A549 (cell line): ENCODE measurements at regions not wholly inside any gene's neighbourhood (a gene's known extent, or its start where the extent isn't known, plus 50 kb on each side); places are given as distances from the start of the nearest gene placed in this dataset.

Experiments
- ATAC-seq, 2 experiments: fragments of 200-7000 bp in 1 of 2; fragments of >200 bp in 1 of 2; cut with Nextera tagmentation in 1 of 2; cut with Tn5 transposase in 1 of 2; 3 replicates each; pipeline versions ENCODE4 v1.8.0 to v1.9.1; 2018 to 2020; ENCODE audit warnings: mild to moderate bottlenecking in 1 of 2, moderate library complexity in 1 of 2
- CTCF ChIA-PET: fragments of 300-600 bp; sonication (Branson Sonifier 250); formaldehyde crosslinking; extraction: SDS; loops from one replicate; lab custom pipeline; 2021; ENCODE audit warnings: antibody characterized with exemption, inconsistent platforms; lab: Yijun Ruan, JAX
- POLR2A ChIA-PET: fragments of 350-600 bp; formaldehyde crosslinking; extraction: SDS; loops from one replicate; lab custom pipeline; 2021; ENCODE audit warnings: antibody characterized with exemption, inconsistent platforms; lab: Yijun Ruan, JAX
- DNase-seq, 2 experiments: peaks; one replicate each; pipeline versions ENCODE4 v3.0.0 to v3.0.0-alpha.2; 2011 to 2016; ENCODE audit warnings: low read depth in 1 of 2, low spot score in 1 of 2
- FAIRE-seq: peaks from 2 replicates; lab custom pipeline; 2011; peaks lifted over from hg19 to GRCh38; lab: Jason Lieb, UNC
- H3K27ac ChIP-seq, 2 experiments: fragments of >200 bp; sonication (Bioruptor Twin); formaldehyde crosslinking; 3 replicates each; pipeline ENCODE4 v1.5.1; 2016 to 2017
- H3K4me1 ChIP-seq: fragments of >200 bp; sonication (Bioruptor Twin); formaldehyde crosslinking; 3 replicates; pipeline ENCODE4 v1.6.1; 2016
- H3K4me2 ChIP-seq: fragments of >200 bp; sonication (Bioruptor Twin); formaldehyde crosslinking; 3 replicates; pipeline ENCODE4 v1.6.1; 2016
- H3K4me3 ChIP-seq: fragments of >200 bp; sonication (Bioruptor Twin); formaldehyde crosslinking; 3 replicates; pipeline ENCODE4 v1.5.1; 2016
- H3K9me3 ChIP-seq: fragments of >200 bp; sonication (Bioruptor Twin); formaldehyde crosslinking; 3 replicates; pipeline ENCODE4 v1.6.1; 2016
- CBX8 ChIP-seq: fragments of 200-600 bp; sonication (generic); IDR thresholded peaks from 2 replicates; pipeline ENCODE4 v1.6.1; 2016
- CEBPB ChIP-seq, 2 experiments: fragments of >200 bp in 1 of 2; sonication (Bioruptor Twin) in 1 of 2; formaldehyde crosslinking in 1 of 2; IDR thresholded peaks; 2 replicates each; pipeline ENCODE4 v1.6.1; 2012 to 2016
- CHD2 ChIP-seq: fragments of 150-350 bp; IDR thresholded peaks from 2 replicates; pipeline ENCODE4 v1.6.1; 2014; ENCODE audit warnings: low read length; ENCODE audit not compliant: partially characterized antibody
- FOXS1 ChIP-seq: fragments of 250-450 bp; sonication (Bioruptor Pico); IDR thresholded peaks from 2 replicates; pipeline ENCODE4 v1.5.0; 2020; ENCODE audit warnings: mild to moderate bottlenecking, moderate library complexity
- HEYL ChIP-seq: fragments of 250-450 bp; sonication (Bioruptor Pico); IDR thresholded peaks from 2 replicates; pipeline ENCODE4 v1.8.0; 2021; ENCODE audit warnings: mild to moderate bottlenecking, moderate library complexity
- HOXB13 ChIP-seq: fragments of 250-450 bp; sonication (Bioruptor Pico); IDR thresholded peaks from 2 replicates; pipeline ENCODE4 v1.5.0; 2020; ENCODE audit warnings: low read depth, mild to moderate bottlenecking, moderate library complexity
- JUN ChIP-seq, 2 experiments: fragments of >200 bp; sonication (Bioruptor Twin); formaldehyde crosslinking; IDR thresholded peaks; 2 replicates in 1 of 2; 3 replicates in 1 of 2; pipeline ENCODE4 v1.6.1; 2016 to 2017
- JUNB ChIP-seq: fragments of >200 bp; sonication (Bioruptor Twin); formaldehyde crosslinking; IDR thresholded peaks from 2 replicates; pipeline ENCODE4 v1.6.1; 2016
- KDM5A ChIP-seq: fragments of 200-600 bp; sonication (generic); IDR thresholded peaks from 2 replicates; pipeline ENCODE4 v1.6.1; 2016; ENCODE audit warnings: antibody characterized with exemption, mild to moderate bottlenecking
- MAFK ChIP-seq: fragments of 450-650 bp; IDR thresholded peaks from 2 replicates; pipeline ENCODE4 v1.6.1; 2014; ENCODE audit not compliant: partially characterized antibody
- MAZ ChIP-seq: fragments of 150-350 bp; IDR thresholded peaks from 2 replicates; pipeline ENCODE4 v1.6.1; 2014; ENCODE audit warnings: antibody characterized with exemption, low read depth, low read length, borderline replicate concordance
- MYC ChIP-seq: IDR thresholded peaks from 2 replicates; pipeline ENCODE4 v1.6.1; 2012; ENCODE audit warnings: mild to moderate bottlenecking, inconsistent platforms, low read length, improper control_type of control experiment, borderline replicate concordance
- NPAS2 ChIP-seq: fragments of 250-450 bp; sonication (Bioruptor Pico); IDR thresholded peaks from 2 replicates; pipeline ENCODE4 v1.8.0; 2022; ENCODE audit warnings: mild to moderate bottlenecking, moderate library complexity, borderline replicate concordance
- POLR2A ChIP-seq: IDR thresholded peaks from 2 replicates; pipeline ENCODE4 v1.6.1; 2012; ENCODE audit warnings: mild to moderate bottlenecking, low read length
- POLR2AphosphoS2 ChIP-seq: conservative IDR thresholded peaks from 2 replicates; pipeline ENCODE4 v1.6.1; 2012; ENCODE audit warnings: low read length, improper control_type of control experiment, inconsistent platforms
- RAD21 ChIP-seq, 2 experiments: fragments of >200 bp in 1 of 2; sonication (Bioruptor Twin) in 1 of 2; formaldehyde crosslinking in 1 of 2; IDR thresholded peaks in 1 of 2; conservative IDR thresholded peaks in 1 of 2; 2 replicates in 1 of 2; 3 replicates in 1 of 2; pipeline ENCODE4 v1.6.1; 2012 to 2018; ENCODE audit warnings: inconsistent platforms in 1 of 2
- RCOR1 ChIP-seq: fragments of 150-350 bp; IDR thresholded peaks from 2 replicates; pipeline ENCODE4 v1.6.1; 2014; ENCODE audit warnings: antibody characterized with exemption, low read length, low read depth
- RFX5 ChIP-seq: fragments of 450-650 bp; IDR thresholded peaks from 2 replicates; pipeline ENCODE4 v1.7.1; 2014; ENCODE audit warnings: antibody characterized with exemption, mild to moderate bottlenecking, moderate library complexity
- RNF2 ChIP-seq: fragments of 200-600 bp; sonication (generic); IDR thresholded peaks from 2 replicates; pipeline ENCODE4 v1.6.1; 2016; ENCODE audit warnings: low read depth, mild to moderate bottlenecking, antibody characterized with exemption, moderate library complexity, borderline replicate concordance
- SREBF2 ChIP-seq: fragments of 450-650 bp; IDR thresholded peaks from 2 replicates; pipeline ENCODE4 v1.6.1; 2014; ENCODE audit warnings: mild to moderate bottlenecking, moderate library complexity
- TP53 ChIP-seq: fragments of 250-450 bp; sonication (Bioruptor Pico); IDR thresholded peaks from 2 replicates; pipeline ENCODE4 v1.5.0; 2021; ENCODE audit warnings: mild to moderate bottlenecking, moderate library complexity
- ZFP36 ChIP-seq: fragments of 450-650 bp; IDR thresholded peaks from 2 replicates; pipeline ENCODE4 v1.6.1; 2014; ENCODE audit warnings: borderline replicate concordance; ENCODE audit not compliant: partially characterized antibody
- WGBS: methylation state at CpG from one replicate; pipeline ENCODE4 v1.1.6; 2017; ENCODE audit errors: missing lambda C conversion rate; 5-methylcytosine and 5-hydroxymethylcytosine counted together
- TF ChIP-seq, protein P1 (sequence below): fragments of 250-450 bp; sonication (Bioruptor Pico); IDR thresholded peaks from 2 replicates; pipeline ENCODE4 v1.5.0; 2021; ENCODE audit warnings: mild to moderate bottlenecking, moderate library complexity, borderline replicate concordance
- TF ChIP-seq, protein P2 (sequence below): IDR thresholded peaks from 2 replicates; pipeline ENCODE4 v1.6.1; 2012; ENCODE audit warnings: low read depth, borderline replicate concordance
- TF ChIP-seq, protein P3 (sequence below): fragments of >200 bp; sonication (Bioruptor Twin); formaldehyde crosslinking; IDR thresholded peaks from 3 replicates; pipeline ENCODE4 v1.6.1; 2016

DNA sequence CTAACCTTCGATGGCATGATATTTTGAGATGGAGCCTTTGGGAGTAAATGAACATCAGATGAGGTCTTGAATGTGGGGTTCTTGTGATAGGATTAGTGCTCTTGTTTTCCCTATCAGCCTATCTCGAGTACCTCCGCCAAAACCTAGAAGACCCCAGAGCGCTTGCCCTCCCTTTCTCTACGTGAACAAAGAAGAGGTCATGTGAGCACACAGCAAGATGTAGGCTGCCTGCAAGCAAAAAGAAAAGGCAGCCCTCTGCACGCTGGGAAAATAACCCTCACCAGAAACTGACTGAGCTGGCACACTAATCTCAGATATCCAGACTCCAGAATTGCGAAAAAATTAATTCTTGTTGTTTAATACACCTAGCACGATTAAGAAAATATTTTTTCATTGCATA, 799.8 kb upstream of the SLC10A2 start:
- DNase-seq (no peak), ATAC-seq (no peak), FAIRE-seq (no peak)
- TF ChIP-seq HOXB13 (CRISPR knock-in tag) (no peak), POLR2A (no peak), NPAS2 (no peak), CHD2 (no peak), FOXS1 (no peak), KDM5A (no peak), MYC (no peak)
- TF ChIP-seq, protein P1, sequence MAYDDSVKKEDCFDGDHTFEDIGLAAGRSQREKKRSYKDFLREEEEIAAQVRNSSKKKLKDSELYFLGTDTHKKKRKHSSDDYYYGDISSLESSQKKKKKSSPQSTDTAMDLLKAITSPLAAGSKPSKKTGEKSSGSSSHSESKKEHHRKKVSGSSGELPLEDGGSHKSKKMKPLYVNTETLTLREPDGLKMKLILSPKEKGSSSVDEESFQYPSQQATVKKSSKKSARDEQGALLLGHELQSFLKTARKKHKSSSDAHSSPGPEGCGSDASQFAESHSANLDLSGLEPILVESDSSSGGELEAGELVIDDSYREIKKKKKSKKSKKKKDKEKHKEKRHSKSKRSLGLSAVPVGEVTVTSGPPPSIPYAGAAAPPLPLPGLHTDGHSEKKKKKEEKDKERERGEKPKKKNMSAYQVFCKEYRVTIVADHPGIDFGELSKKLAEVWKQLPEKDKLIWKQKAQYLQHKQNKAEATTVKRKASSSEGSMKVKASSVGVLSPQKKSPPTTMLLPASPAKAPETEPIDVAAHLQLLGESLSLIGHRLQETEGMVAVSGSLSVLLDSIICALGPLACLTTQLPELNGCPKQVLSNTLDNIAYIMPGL (CRISPR knock-in tag), result no peak
- H3K4me2 ChIP-seq, result no peak overlapping the region
- no peaks in the 10 kb centered on the region for H3K9me3 ChIP-seq
- CTCF ChIA-PET, result no interaction called here
- no peaks in the 10 kb centered on the region for H3K4me1 ChIP-seq
- POLR2A ChIA-PET, result no interaction called here
- H3K27ac ChIP-seq, result no peak overlapping the region
- no peak overlapping the region for H3K4me3 ChIP-seq
- WGBS, result 11% methylated on average over 8 of the region's 8 CpGs

DNA sequence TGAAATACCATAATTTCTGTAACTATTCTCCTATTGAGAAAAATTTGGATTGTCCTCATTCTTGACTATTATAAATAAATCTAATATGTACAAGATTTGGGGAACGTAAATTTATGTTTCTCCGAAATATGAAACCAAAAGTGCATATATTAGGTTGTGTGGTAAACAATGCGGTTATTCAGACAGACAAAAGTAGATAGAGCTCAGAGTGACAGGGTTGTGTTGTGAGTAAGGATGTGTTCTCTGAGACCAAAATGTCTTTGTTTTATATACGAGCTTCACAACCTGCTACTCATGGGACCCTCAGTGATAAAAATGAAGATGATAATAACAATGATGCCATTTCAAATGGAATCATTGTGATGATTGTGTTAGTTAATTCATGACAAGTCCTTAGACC, 796.3 kb upstream of the SLC10A2 start:
- ATAC-seq (no peak), FAIRE-seq (no peak), DNase-seq (no peak)
- Histone ChIP-seq H3K4me3 (no peak overlapping the region), H3K4me1 (no peaks in the 10 kb centered on the region), H3K27ac (no peak overlapping the region), H3K9me3 (no peaks in the 10 kb centered on the region), H3K4me2 (no peak overlapping the region)
- CTCF ChIA-PET, result no interaction called here
- WGBS, result 39% methylated on average over 4 of the region's 4 CpGs
- POLR2A ChIA-PET, result no interaction called here
- TF ChIP-seq RNF2 (no peak), CBX8 (no peak), CHD2 (no peak), JUNB (no peak), HEYL (CRISPR knock-in tag) (no peak)

DNA sequence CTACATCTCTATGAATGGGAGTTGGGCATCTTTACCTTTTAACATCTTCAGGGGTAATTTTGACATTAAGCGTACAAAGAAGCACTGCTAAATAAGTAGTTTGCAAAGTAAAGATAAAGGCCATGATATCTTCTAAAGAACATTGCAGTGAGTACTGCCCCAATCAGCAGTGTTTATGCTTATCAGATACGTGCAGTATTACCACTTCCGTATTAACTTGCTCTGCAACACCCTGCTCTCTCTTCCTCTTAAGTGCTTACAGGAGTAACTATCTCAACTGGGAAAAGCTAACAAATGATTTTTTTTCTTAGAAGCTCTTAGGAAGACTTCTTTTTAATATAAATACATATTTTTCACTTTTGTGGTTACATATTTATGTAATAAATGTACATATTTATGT, 793.7 kb upstream of the SLC10A2 start:
- Histone ChIP-seq H3K9me3 (no peaks in the 10 kb centered on the region), H3K4me2 (no peak overlapping the region), H3K27ac (no peak overlapping the region), H3K4me1 (no peaks in the 10 kb centered on the region), H3K4me3 (no peak overlapping the region)
- no peak for FAIRE-seq
- TF ChIP-seq MAZ (no peak), CHD2 (no peak), JUN (IDR thresholded peaks at IDR 0.05) (no peak)
- POLR2A ChIA-PET, result no interaction called here
- no peak for DNase-seq
- CTCF ChIA-PET, result no interaction called here
- ATAC-seq, result no peak
- 67% methylated on average over 3 of the region's 3 CpGs for WGBS

DNA sequence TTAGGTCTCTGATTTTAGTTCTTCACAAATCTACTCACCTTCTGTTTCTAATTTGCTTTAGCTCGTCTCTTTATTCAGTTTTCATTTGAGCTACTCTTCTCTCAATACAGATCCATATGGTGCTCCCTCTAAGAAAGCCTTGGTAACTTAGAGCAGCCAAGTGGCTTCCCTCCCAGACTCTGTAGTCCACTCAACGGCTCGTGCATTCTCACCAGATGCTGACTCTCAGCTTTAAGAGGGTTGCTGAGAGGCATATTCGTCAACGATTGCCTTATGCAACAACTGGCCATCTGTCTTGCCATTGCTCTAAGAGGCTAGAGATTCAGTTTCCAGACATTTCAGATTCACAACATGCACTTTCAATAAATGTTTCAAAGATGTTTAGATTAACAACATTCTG, 785.8 kb upstream of the SLC10A2 start:
- CTCF ChIA-PET, result no interaction called here
- WGBS, result 12% methylated on average over 5 of the region's 5 CpGs

More for the DNA sequence above, 785.8 kb upstream of the SLC10A2 start:
- ATAC-seq (no peak), FAIRE-seq (no peak), DNase-seq (no peak)
- Histone ChIP-seq H3K9me3 (no peaks in the 10 kb centered on the region), H3K4me1 (no peaks in the 10 kb centered on the region), H3K4me2 (no peak overlapping the region), H3K4me3 (no peak overlapping the region), H3K27ac (no peak overlapping the region)
- no peak for TF ChIP-seq SREBF2
- TF ChIP-seq ZFP36, result no peak
- no peak for TF ChIP-seq CEBPB (IDR thresholded peaks at IDR 0.05)
- no peak for TF ChIP-seq TP53 (CRISPR knock-in tag)
- TF ChIP-seq RAD21 (conservative IDR thresholded peaks at IDR 0.05 in 1 of 2, IDR thresholded peaks at IDR 0.05 in 1 of 2), result no peak
- TF ChIP-seq HEYL (CRISPR knock-in tag), result no peak
- TF ChIP-seq POLR2AphosphoS2, result no peak
- no peak for TF ChIP-seq POLR2A
- TF ChIP-seq, protein P2, sequence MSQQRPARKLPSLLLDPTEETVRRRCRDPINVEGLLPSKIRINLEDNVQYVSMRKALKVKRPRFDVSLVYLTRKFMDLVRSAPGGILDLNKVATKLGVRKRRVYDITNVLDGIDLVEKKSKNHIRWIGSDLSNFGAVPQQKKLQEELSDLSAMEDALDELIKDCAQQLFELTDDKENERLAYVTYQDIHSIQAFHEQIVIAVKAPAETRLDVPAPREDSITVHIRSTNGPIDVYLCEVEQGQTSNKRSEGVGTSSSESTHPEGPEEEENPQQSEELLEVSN, result no peak
- no peak for TF ChIP-seq RNF2
- no peak for TF ChIP-seq RCOR1
- no peak for TF ChIP-seq RFX5
- no peak for TF ChIP-seq MAFK
- no peak for TF ChIP-seq CHD2
- TF ChIP-seq, protein P3, sequence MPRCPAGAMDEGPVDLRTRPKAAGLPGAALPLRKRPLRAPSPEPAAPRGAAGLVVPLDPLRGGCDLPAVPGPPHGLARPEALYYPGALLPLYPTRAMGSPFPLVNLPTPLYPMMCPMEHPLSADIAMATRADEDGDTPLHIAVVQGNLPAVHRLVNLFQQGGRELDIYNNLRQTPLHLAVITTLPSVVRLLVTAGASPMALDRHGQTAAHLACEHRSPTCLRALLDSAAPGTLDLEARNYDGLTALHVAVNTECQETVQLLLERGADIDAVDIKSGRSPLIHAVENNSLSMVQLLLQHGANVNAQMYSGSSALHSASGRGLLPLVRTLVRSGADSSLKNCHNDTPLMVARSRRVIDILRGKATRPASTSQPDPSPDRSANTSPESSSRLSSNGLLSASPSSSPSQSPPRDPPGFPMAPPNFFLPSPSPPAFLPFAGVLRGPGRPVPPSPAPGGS, result no peak
- no peak for TF ChIP-seq MAZ
- POLR2A ChIA-PET, result no interaction called here
